Nephron (organoid): ENCODE measurements at regions not wholly inside any gene's neighbourhood (a gene's known extent, or its start where the extent isn't known, plus 50 kb on each side); places are given as distances from the start of the nearest gene placed in this dataset.

ENCODE experiments used
- H3K27ac Mint-ChIP-seq, 3 experiments: 2 replicates each; pipeline ENCODE4 v1.8.0; 2020; ENCODE audit warnings: mixed read lengths in 3 of 3, mild to moderate bottlenecking in 2 of 3, moderate library complexity in 1 of 3
- H3K27me3 Mint-ChIP-seq: 2 replicates; pipeline ENCODE4 v1.8.0; 2021; ENCODE audit warnings: low read depth, mild to moderate bottlenecking, moderate library complexity, mixed read lengths
- H3K36me3 Mint-ChIP-seq: 2 replicates; pipeline ENCODE4 v1.8.0; 2020; ENCODE audit warnings: low read depth, mixed read lengths
- H3K4me1 Mint-ChIP-seq: 2 replicates; pipeline ENCODE4 v1.8.0; 2020; ENCODE audit warnings: mixed read lengths
- H3K4me3 Mint-ChIP-seq, 3 experiments: 2 replicates each; pipeline ENCODE4 v1.8.0; 2020; ENCODE audit warnings: mild to moderate bottlenecking in 3 of 3, mixed read lengths in 3 of 3, moderate library complexity in 2 of 3
- H3K9me3 Mint-ChIP-seq: 2 replicates; pipeline ENCODE4 v1.8.0; 2020; ENCODE audit warnings: mixed read lengths
- TF ChIP-seq, protein P1 (sequence below), 3 experiments: fragments of 200-600 bp; sonication (generic); IDR thresholded peaks; one replicate each; pipeline ENCODE4 v1.5.0; 2021; ENCODE audit warnings: antibody characterized with exemption in 3 of 3; ENCODE audit not compliant: unreplicated experiment in 3 of 3

DNA sequence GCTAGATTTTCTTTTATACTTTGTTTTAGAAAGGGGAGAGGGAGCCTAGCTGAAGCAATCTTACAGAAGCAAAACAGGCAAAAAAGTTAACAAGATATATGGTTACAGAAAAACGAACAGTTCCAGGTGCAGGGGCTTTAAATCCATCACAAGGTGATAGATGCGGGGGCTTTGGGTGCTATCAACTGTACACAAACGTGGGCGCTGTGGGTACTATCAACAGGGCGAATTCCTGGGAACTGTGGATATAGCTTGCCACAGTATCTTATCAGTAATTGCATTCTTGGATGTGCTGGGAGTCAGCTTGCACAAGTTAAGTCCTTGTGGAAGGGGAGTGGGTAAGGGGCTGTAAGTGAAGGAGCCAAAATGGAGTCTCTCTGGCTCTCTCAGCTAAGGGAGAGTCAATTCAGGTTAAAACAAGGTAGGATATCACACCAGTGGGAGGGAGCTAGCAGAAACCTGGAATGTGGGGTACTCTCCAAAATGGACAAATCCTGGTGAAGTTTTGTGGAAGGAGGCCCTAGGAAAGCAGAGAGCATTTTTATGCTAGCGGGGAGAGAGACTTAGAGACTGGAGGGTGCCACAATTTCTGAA, 325.8 kb upstream of the SPHKAP start:
- Mint-ChIP-seq H3K36me3 (no peaks in the 10 kb centered on the region), H3K4me1 (peaks cover 46% of the 10 kb centered on the region), H3K4me3 (peak overlapping the region in 1 of 3 experiments; percentile 27), H3K27ac (peak overlapping the region; percentile 43 to 91 (median 82)), H3K27me3 (no peaks in the 10 kb centered on the region), H3K9me3 (no peaks in the 10 kb centered on the region)
- TF ChIP-seq, protein P1, sequence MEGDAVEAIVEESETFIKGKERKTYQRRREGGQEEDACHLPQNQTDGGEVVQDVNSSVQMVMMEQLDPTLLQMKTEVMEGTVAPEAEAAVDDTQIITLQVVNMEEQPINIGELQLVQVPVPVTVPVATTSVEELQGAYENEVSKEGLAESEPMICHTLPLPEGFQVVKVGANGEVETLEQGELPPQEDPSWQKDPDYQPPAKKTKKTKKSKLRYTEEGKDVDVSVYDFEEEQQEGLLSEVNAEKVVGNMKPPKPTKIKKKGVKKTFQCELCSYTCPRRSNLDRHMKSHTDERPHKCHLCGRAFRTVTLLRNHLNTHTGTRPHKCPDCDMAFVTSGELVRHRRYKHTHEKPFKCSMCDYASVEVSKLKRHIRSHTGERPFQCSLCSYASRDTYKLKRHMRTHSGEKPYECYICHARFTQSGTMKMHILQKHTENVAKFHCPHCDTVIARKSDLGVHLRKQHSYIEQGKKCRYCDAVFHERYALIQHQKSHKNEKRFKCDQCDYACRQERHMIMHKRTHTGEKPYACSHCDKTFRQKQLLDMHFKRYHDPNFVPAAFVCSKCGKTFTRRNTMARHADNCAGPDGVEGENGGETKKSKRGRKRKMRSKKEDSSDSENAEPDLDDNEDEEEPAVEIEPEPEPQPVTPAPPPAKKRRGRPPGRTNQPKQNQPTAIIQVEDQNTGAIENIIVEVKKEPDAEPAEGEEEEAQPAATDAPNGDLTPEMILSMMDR (IDR thresholded peaks at IDR 0.05; ENCODE audit: unreplicated experiment in 3 of 3) = no peak

DNA sequence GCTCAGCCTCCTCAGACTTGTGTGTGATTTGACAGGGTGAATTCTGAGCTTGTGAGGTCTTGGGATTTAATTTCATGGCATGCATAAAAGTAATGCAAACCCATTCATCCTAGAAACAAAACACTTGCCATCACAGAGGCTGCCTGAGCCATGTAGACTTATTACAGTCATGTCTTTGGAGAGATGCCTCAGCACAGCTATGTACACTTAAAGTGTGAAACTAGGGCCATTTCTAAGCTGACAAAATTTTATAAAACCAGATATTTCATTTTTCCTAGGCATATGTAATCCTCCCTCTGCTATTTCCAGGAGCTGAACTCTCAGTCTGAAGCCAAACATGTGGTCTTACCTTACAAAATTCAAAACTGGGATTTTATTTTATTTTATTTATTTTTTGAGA, 322.2 kb upstream of the SPHKAP start:
- H3K9me3 Mint-ChIP-seq = peaks cover 5% of the 10 kb centered on the region
- TF ChIP-seq, protein P1 (IDR thresholded peaks at IDR 0.05; ENCODE audit: unreplicated experiment in 3 of 3) = no peak
- H3K27me3 Mint-ChIP-seq = no peaks in the 10 kb centered on the region
- no peak overlapping the region for H3K27ac Mint-ChIP-seq
- peaks cover 40% of the 10 kb centered on the region for H3K4me1 Mint-ChIP-seq
- no peaks in the 10 kb centered on the region for H3K36me3 Mint-ChIP-seq
- H3K4me3 Mint-ChIP-seq = no peak overlapping the region

DNA sequence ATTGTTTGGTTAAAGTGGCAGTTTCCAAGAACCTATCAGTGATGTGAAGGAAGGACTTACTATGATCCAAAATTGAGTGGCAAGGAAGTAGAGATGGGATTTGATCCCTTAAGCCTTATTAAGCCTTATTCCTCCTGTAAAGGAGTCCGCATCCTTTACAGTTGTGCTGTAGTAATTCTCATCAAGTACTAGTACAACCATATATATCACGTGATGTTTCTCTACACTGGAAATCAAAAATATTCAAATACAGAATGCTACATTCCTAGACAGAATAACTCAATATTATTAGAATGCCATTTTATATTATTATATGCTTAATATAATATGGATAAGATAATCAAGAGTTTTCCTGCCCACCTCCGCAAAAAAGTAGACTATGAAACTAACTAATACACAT, 312.4 kb upstream of the SPHKAP start:
- TF ChIP-seq, protein P1 (IDR thresholded peaks at IDR 0.05; ENCODE audit: unreplicated experiment in 3 of 3) = no peak
- Mint-ChIP-seq H3K27ac (no peak overlapping the region), H3K27me3 (no peaks in the 10 kb centered on the region), H3K36me3 (no peaks in the 10 kb centered on the region), H3K4me3 (no peak overlapping the region), H3K9me3 (no peaks in the 10 kb centered on the region), H3K4me1 (no peaks in the 10 kb centered on the region)

DNA sequence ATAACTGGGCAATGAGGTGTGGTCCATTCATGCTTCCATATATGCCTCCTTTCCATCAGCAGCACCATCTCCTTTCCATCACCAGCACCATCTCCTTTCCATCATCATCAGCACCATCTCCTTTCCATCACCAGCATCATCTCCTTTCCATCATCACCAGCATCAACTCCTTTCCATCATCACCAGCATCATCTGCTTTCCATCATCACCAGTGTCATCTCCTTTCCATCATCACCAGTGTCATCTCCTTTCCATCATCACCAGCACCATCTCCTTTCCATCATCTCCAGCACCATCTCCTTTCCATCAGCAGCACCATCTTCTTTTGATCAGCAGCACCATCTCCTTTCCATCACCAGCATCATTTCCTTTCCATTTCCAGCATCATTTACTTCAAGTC, 297.5 kb upstream of the SPHKAP start:
- TF ChIP-seq, protein P1 (IDR thresholded peaks at IDR 0.05; ENCODE audit: unreplicated experiment in 3 of 3) = no peak
- Mint-ChIP-seq H3K36me3 (no peaks in the 10 kb centered on the region), H3K4me3 (no peak overlapping the region), H3K27me3 (no peaks in the 10 kb centered on the region), H3K27ac (no peak overlapping the region), H3K4me1 (no peaks in the 10 kb centered on the region), H3K9me3 (peaks cover 5% of the 10 kb centered on the region)

DNA sequence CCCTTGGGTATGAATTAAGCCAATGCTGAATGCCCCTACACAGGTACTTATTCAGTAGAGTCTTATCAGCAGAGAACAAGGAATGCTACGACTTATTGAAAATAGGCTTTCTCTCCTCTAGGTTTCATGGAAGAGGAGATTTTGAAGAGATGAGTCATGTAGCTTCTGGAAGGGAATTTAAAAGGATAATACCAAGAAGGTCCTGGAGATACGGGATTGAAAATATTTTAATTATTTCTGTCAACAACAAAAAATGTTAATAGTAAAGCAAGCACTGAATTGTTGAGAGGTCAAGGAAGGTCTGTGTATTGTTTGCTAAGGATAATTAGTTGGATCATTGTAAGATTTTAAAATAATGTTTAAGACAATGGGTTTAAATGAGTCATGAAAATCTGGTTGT, 293.0 kb upstream of the SPHKAP start:
- Mint-ChIP-seq H3K36me3 (no peaks in the 10 kb centered on the region), H3K4me1 (peaks cover 12% of the 10 kb centered on the region), H3K27ac (no peak overlapping the region), H3K27me3 (peaks cover 4% of the 10 kb centered on the region), H3K9me3 (peaks cover 8% of the 10 kb centered on the region), H3K4me3 (no peak overlapping the region)
- TF ChIP-seq, protein P1 (IDR thresholded peaks at IDR 0.05; ENCODE audit: unreplicated experiment in 3 of 3) = no peak

DNA sequence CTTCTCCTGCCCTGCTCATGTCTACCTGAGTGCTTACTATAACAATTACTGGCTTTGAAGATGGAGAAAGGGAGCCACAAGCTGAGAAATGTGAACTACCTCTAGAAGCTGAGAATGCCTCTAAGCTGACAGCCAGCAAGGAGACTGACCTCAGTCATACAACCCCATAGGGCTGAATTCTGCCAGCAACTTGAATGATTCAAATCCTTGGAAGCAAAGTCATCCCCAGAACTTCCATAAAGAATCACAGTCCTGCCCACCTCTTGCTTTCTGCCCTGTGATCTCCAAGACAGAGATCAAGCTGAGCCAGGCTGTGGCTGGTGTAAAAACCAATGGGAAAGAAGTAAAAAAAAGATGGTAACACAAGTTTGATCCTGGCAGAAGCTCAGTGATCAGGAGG, 288.2 kb upstream of the SPHKAP start:
- no peaks in the 10 kb centered on the region for H3K36me3 Mint-ChIP-seq
- no peak overlapping the region for H3K27ac Mint-ChIP-seq
- H3K9me3 Mint-ChIP-seq = peaks cover 7% of the 10 kb centered on the region
- H3K4me1 Mint-ChIP-seq = peaks cover 24% of the 10 kb centered on the region
- peaks cover 4% of the 10 kb centered on the region for H3K27me3 Mint-ChIP-seq
- TF ChIP-seq, protein P1 (IDR thresholded peaks at IDR 0.05; ENCODE audit: unreplicated experiment in 3 of 3) = no peak
- H3K4me3 Mint-ChIP-seq = no peak overlapping the region
